OCI-LY7 (cell line): ENCODE measurements at regions not wholly inside any gene's neighbourhood (a gene's known extent, or its start where the extent isn't known, plus 50 kb on each side); places are given as distances from the start of the nearest gene placed in this dataset.

Experiments
- EZH2phosphoT487 ChIP-seq: fragments of 200-600 bp; sonication (generic); IDR thresholded peaks from 2 replicates; pipeline ENCODE4 v1.6.1; 2018; ENCODE audit warnings: low read depth, borderline replicate concordance, mild to moderate bottlenecking, mixed run types, antibody characterized with exemption, low read length, moderate library complexity, mixed read lengths
- TF ChIP-seq, protein P1 (sequence below): fragments of 200-600 bp; sonication (generic); conservative IDR thresholded peaks from 2 replicates; pipeline ENCODE4 v1.5.1; 2014; ENCODE audit warnings: mild to moderate bottlenecking, antibody characterized with exemption, low read length, moderate library complexity, mixed read lengths

DNA sequence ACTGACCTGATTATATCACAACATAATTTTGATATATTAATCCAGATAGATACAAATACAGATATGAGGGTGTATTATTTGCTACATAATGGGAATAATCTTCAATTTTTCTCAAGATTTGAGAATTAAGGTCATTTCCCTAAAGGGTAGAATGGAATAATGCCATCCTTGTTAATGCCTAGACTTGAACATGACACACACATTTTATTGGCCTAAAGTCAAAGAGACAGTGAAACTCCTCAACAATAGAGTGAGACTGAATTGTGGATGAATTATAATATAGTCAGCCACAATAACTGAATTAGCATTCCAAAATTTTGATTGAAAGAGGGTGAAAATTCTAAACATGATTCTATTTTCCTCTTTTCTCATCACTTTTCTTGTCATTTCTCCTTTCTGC, 506.0 kb upstream of the CDH2 start:
- TF ChIP-seq, protein P1, sequence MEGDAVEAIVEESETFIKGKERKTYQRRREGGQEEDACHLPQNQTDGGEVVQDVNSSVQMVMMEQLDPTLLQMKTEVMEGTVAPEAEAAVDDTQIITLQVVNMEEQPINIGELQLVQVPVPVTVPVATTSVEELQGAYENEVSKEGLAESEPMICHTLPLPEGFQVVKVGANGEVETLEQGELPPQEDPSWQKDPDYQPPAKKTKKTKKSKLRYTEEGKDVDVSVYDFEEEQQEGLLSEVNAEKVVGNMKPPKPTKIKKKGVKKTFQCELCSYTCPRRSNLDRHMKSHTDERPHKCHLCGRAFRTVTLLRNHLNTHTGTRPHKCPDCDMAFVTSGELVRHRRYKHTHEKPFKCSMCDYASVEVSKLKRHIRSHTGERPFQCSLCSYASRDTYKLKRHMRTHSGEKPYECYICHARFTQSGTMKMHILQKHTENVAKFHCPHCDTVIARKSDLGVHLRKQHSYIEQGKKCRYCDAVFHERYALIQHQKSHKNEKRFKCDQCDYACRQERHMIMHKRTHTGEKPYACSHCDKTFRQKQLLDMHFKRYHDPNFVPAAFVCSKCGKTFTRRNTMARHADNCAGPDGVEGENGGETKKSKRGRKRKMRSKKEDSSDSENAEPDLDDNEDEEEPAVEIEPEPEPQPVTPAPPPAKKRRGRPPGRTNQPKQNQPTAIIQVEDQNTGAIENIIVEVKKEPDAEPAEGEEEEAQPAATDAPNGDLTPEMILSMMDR, result no peak
- no peak for TF ChIP-seq EZH2phosphoT487
